HCT116 (cell line): ENCODE measurements at regions not wholly inside any gene's neighbourhood (a gene's known extent, or its start where the extent isn't known, plus 50 kb on each side); places are given as distances from the start of the nearest gene placed in this dataset.

Experiments used
- ATAC-seq: fragments of 200-7000 bp; cut with Tn5 transposase; 2 replicates; pipeline ENCODE4 v1.9.1; 2020; ENCODE audit warnings: mild to moderate bottlenecking, moderate library complexity
- BruUV-seq: library from RNA; stranded (reverse); fragments of 400-500 nt; replicated peaks from 2 replicates; lab custom pipeline; 2021; lab: Mats Ljungman, UMichigan
- CTCF ChIA-PET: fragments of 300-600 bp; sonication (Branson Sonifier 250); formaldehyde crosslinking; loops from one replicate; lab custom pipeline; 2021; ENCODE audit warnings: antibody characterized with exemption; lab: Charles Lee
- POLR2A ChIA-PET: fragments of 300-600, 350-600 bp; sonication (Branson Sonifier 250); formaldehyde crosslinking; loops from one replicate; lab custom pipeline; 2021; ENCODE audit warnings: antibody characterized with exemption; lab: Charles Lee
- RAD21 ChIA-PET, 2 experiments: fragments of 300-600 bp; sonication (Branson Sonifier 250); formaldehyde crosslinking; loops; one replicate each; lab custom pipeline; 2023; ENCODE audit warnings: low total read pairs in 2 of 2; ENCODE audit not compliant: uncharacterized antibody in 2 of 2, unreplicated experiment in 2 of 2, low non-redundant PET in 1 of 2; lab: Charles Lee
- DNase-seq: peaks from one replicate; pipeline ENCODE4 v3.0.0-alpha.2; 2010; ENCODE audit warnings: low read depth, low spot score
- H2AFZ ChIP-seq: fragments of 200-600 bp; shearing (Covaris generic), sonication (generic); 2 replicates; pipeline ENCODE4 v1.6.1; 2017; ENCODE audit warnings: low read depth, mixed run types, mixed read lengths, antibody characterized with exemption, low read length; ENCODE audit not compliant: poor library complexity, severe bottlenecking
- H3K27ac ChIP-seq: 2 replicates; pipeline ENCODE4 v1.5.1; 2012; ENCODE audit warnings: low read depth, low read length
- H3K27me3 ChIP-seq: fragments of 200-600 bp; sonication (generic); 2 replicates; pipeline ENCODE4 v1.6.1; 2016; ENCODE audit warnings: mixed run types, low read length, mixed read lengths; ENCODE audit not compliant: insufficient read depth
- H3K36me3 ChIP-seq, 2 experiments: fragments of 200-500 bp in 1 of 2; fragments of 200-600 bp in 1 of 2; sonication (Bioruptor generic) in 1 of 2; sonication (generic) in 1 of 2; 2 replicates each; pipeline versions ENCODE4 v1.5.1 to v1.6.1; 2014 to 2016; ENCODE audit warnings: low read length in 2 of 2, inconsistent platforms in 1 of 2, mixed read lengths in 1 of 2, mixed run types in 1 of 2; ENCODE audit not compliant: insufficient read depth in 2 of 2, control insufficient read depth in 1 of 2
- H3K4me1 ChIP-seq, 2 experiments: fragments of 200-600 bp in 1 of 2; sonication (generic) in 1 of 2; 2 replicates each; pipeline versions ENCODE4 v1.5.1 to v1.6.1; 2012 to 2017; ENCODE audit warnings: low read length in 2 of 2, inconsistent platforms in 1 of 2, mild to moderate bottlenecking in 1 of 2, mixed read lengths in 1 of 2, mixed run types in 1 of 2, moderate library complexity in 1 of 2; ENCODE audit not compliant: insufficient read depth in 2 of 2, control insufficient read depth in 1 of 2
- H3K4me2 ChIP-seq: fragments of 200-600 bp; sonication (generic); 2 replicates; pipeline ENCODE4 v1.6.1; 2017; ENCODE audit warnings: mixed run types, low read length, mixed read lengths
- H3K4me3 ChIP-seq, 2 experiments: fragments of 200-600 bp in 1 of 2; sonication (generic) in 1 of 2; replicated peaks in 1 of 2; 2 replicates each; pipeline ENCODE4 v1.5.1; 2011 to 2016; ENCODE audit warnings: low read length in 2 of 2, control low read depth in 1 of 2, low read depth in 1 of 2, mild to moderate bottlenecking in 1 of 2, mixed read lengths in 1 of 2, mixed run types in 1 of 2
- H3K79me2 ChIP-seq: fragments of 200-600 bp; sonication (generic); 2 replicates; pipeline ENCODE4 v1.6.1; 2017; ENCODE audit warnings: mild to moderate bottlenecking, mixed run types, low read length, moderate library complexity, mixed read lengths; ENCODE audit not compliant: insufficient read depth
- H3K9ac ChIP-seq: fragments of 200-600 bp; sonication (generic); 2 replicates; pipeline ENCODE4 v1.6.1; 2016; ENCODE audit warnings: low read length, mixed read lengths
- H3K9me2 ChIP-seq: fragments of 200-600 bp; sonication (generic), shearing (Covaris generic); 2 replicates; pipeline ENCODE4 v1.6.1; 2017; ENCODE audit warnings: mixed run types, mild to moderate bottlenecking, moderate library complexity; ENCODE audit not compliant: insufficient read depth
- H3K9me3 ChIP-seq, 2 experiments: fragments of 200-500 bp in 1 of 2; fragments of 200-600 bp in 1 of 2; sonication (Bioruptor generic) in 1 of 2; sonication (generic) in 1 of 2; 2 replicates each; pipeline ENCODE4 v1.6.1; 2014 to 2017; ENCODE audit warnings: low read length in 2 of 2, mixed read lengths in 2 of 2, inconsistent platforms in 1 of 2, low read depth in 1 of 2, mild to moderate bottlenecking in 1 of 2, mixed run types in 1 of 2, moderate library complexity in 1 of 2; ENCODE audit not compliant: control insufficient read depth in 1 of 2, insufficient read depth in 1 of 2
- H4K20me1 ChIP-seq: fragments of 200-600 bp; sonication (generic), shearing (Covaris generic); 2 replicates; pipeline ENCODE4 v1.6.1; 2017; ENCODE audit warnings: mixed run types, mild to moderate bottlenecking, moderate library complexity; ENCODE audit not compliant: insufficient read depth
- CBX3 ChIP-seq: IDR thresholded peaks from 2 replicates; pipeline ENCODE4 v1.6.1; 2012; ENCODE audit warnings: low read depth
- CTCF ChIP-seq, 3 experiments: fragments of 200-600 bp in 1 of 3; sonication (generic) in 1 of 3; IDR thresholded peaks in 2 of 3; conservative IDR thresholded peaks in 1 of 3; 2 replicates each; pipeline ENCODE4 v1.5.1; 2012 to 2017; ENCODE audit warnings: low read depth in 2 of 3, low read length in 2 of 3, antibody characterized with exemption in 1 of 3, borderline replicate concordance in 1 of 3, control low read depth in 1 of 3, mild to moderate bottlenecking in 1 of 3, mixed read lengths in 1 of 3, mixed run types in 1 of 3, moderate library complexity in 1 of 3; ENCODE audit not compliant: insufficient read depth in 1 of 3
- EGR1 ChIP-seq: IDR thresholded peaks from 2 replicates; pipeline ENCODE4 v1.6.1; 2012; ENCODE audit warnings: low read depth
- ELF1 ChIP-seq: IDR thresholded peaks from 2 replicates; pipeline ENCODE4 v1.6.1; 2012; ENCODE audit warnings: low read depth, borderline replicate concordance
- EZH2 ChIP-seq: fragments of 200-600 bp; sonication (generic); IDR thresholded peaks from 2 replicates; pipeline ENCODE4 v1.6.1; 2017; ENCODE audit warnings: antibody characterized with exemption, mixed run types
- EZH2phosphoT487 ChIP-seq: fragments of 200-600 bp; IDR thresholded peaks from 2 replicates; pipeline ENCODE4 v1.6.1; 2018; ENCODE audit warnings: antibody characterized with exemption, borderline replicate concordance
- FOSL1 ChIP-seq: IDR thresholded peaks from 2 replicates; pipeline ENCODE4 v1.6.1; 2012; ENCODE audit warnings: low read depth
- POLR2A ChIP-seq: IDR thresholded peaks from 2 replicates; pipeline ENCODE4 v1.7.0; 2011; ENCODE audit warnings: borderline replicate concordance; ENCODE audit not compliant: insufficient read depth, insufficient read length; ENCODE audit errors: extremely low read depth
- POLR2AphosphoS5 ChIP-seq: IDR thresholded peaks from 2 replicates; pipeline ENCODE4 v1.6.1; 2011; ENCODE audit warnings: mild to moderate bottlenecking, low read depth, low read length, moderate library complexity
- SIN3A ChIP-seq: IDR thresholded peaks from 2 replicates; pipeline ENCODE4 v1.6.1; 2012; ENCODE audit warnings: low read depth
- TCF7L2 ChIP-seq: IDR thresholded peaks from 2 replicates; pipeline ENCODE4 v1.7.0; 2011; ENCODE audit warnings: borderline replicate concordance, inconsistent platforms; ENCODE audit not compliant: insufficient read depth, insufficient read length; ENCODE audit errors: extremely low read depth
- YY1 ChIP-seq: IDR thresholded peaks from 2 replicates; pipeline ENCODE4 v1.6.1; 2011; ENCODE audit warnings: low read length, low read depth, moderate library complexity, mild to moderate bottlenecking; ENCODE audit not compliant: insufficient replicate concordance; ENCODE audit errors: extremely low read depth
- intact Hi-C: fragments of 100-400 bp; cut with micrococcal nuclease; formaldehyde crosslinking; loops from 2 replicates; pipeline ENCODE4 v1.10.0; 2022
- TF ChIP-seq, protein P1 (sequence below): IDR thresholded peaks from 2 replicates; pipeline ENCODE4 v1.6.1; 2012
- TF ChIP-seq, protein P2 (sequence below): IDR thresholded peaks from 2 replicates; pipeline ENCODE4 v1.6.1; 2012; ENCODE audit warnings: low read depth
- TF ChIP-seq, protein P3 (sequence below): IDR thresholded peaks from 2 replicates; pipeline ENCODE4 v1.6.1; 2012
- TF ChIP-seq, protein P4 (sequence below): IDR thresholded peaks from 2 replicates; pipeline ENCODE4 v1.6.1; 2011; ENCODE audit warnings: mild to moderate bottlenecking, low read length, moderate library complexity; ENCODE audit not compliant: insufficient replicate concordance; ENCODE audit errors: extremely low read depth

DNA sequence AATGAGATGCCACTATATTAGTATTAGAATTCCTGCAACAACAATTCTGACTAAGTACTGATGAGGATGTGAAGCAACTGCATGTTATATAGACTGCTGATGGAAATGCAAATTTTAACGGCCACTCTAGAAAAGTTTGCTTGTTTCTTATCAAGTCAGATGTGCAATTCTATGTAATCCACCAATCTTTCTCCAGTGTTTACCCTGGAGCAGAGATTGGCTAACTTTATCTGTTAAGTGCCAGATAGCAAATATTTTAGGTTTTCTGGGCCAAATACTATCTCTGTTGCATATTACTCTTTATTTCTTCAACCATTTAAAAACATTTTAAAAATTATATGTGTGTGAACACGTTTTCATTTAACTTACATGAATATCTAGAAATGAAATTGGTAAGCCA lies 586.9 kb downstream of the FAM181B start:
- TF ChIP-seq CTCF (IDR thresholded peaks at IDR 0.05 in 2 of 3, conservative IDR thresholded peaks at IDR 0.05 in 1 of 3; ENCODE audit: borderline replicate concordance in 1 of 3, insufficient read depth in 1 of 3, low read depth in 2 of 3, low read length in 2 of 3): no peak
- TF ChIP-seq CBX3: no peak
- TF ChIP-seq, protein P1, sequence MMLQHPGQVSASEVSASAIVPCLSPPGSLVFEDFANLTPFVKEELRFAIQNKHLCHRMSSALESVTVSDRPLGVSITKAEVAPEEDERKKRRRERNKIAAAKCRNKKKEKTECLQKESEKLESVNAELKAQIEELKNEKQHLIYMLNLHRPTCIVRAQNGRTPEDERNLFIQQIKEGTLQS: no peak
- no peak for TF ChIP-seq TCF7L2
- TF ChIP-seq, protein P2, sequence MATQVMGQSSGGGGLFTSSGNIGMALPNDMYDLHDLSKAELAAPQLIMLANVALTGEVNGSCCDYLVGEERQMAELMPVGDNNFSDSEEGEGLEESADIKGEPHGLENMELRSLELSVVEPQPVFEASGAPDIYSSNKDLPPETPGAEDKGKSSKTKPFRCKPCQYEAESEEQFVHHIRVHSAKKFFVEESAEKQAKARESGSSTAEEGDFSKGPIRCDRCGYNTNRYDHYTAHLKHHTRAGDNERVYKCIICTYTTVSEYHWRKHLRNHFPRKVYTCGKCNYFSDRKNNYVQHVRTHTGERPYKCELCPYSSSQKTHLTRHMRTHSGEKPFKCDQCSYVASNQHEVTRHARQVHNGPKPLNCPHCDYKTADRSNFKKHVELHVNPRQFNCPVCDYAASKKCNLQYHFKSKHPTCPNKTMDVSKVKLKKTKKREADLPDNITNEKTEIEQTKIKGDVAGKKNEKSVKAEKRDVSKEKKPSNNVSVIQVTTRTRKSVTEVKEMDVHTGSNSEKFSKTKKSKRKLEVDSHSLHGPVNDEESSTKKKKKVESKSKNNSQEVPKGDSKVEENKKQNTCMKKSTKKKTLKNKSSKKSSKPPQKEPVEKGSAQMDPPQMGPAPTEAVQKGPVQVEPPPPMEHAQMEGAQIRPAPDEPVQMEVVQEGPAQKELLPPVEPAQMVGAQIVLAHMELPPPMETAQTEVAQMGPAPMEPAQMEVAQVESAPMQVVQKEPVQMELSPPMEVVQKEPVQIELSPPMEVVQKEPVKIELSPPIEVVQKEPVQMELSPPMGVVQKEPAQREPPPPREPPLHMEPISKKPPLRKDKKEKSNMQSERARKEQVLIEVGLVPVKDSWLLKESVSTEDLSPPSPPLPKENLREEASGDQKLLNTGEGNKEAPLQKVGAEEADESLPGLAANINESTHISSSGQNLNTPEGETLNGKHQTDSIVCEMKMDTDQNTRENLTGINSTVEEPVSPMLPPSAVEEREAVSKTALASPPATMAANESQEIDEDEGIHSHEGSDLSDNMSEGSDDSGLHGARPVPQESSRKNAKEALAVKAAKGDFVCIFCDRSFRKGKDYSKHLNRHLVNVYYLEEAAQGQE: no peak
- TF ChIP-seq EZH2: no peak
- TF ChIP-seq YY1: no peak
- no peak for TF ChIP-seq SIN3A
- TF ChIP-seq EZH2phosphoT487: no peak
- no peak for TF ChIP-seq FOSL1
- TF ChIP-seq, protein P3, sequence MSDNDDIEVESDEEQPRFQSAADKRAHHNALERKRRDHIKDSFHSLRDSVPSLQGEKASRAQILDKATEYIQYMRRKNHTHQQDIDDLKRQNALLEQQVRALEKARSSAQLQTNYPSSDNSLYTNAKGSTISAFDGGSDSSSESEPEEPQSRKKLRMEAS: no peak
- TF ChIP-seq ELF1: no peak
- no peak for TF ChIP-seq EGR1
- no peak for TF ChIP-seq POLR2AphosphoS5
- TF ChIP-seq, protein P4, sequence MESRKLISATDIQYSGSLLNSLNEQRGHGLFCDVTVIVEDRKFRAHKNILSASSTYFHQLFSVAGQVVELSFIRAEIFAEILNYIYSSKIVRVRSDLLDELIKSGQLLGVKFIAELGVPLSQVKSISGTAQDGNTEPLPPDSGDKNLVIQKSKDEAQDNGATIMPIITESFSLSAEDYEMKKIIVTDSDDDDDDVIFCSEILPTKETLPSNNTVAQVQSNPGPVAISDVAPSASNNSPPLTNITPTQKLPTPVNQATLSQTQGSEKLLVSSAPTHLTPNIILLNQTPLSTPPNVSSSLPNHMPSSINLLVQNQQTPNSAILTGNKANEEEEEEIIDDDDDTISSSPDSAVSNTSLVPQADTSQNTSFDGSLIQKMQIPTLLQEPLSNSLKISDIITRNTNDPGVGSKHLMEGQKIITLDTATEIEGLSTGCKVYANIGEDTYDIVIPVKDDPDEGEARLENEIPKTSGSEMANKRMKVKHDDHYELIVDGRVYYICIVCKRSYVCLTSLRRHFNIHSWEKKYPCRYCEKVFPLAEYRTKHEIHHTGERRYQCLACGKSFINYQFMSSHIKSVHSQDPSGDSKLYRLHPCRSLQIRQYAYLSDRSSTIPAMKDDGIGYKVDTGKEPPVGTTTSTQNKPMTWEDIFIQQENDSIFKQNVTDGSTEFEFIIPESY: no peak
- no peak for TF ChIP-seq POLR2A
- TF ChIP-seq, all 23 proteins: peak for 0
- Histone ChIP-seq H3K9ac (no peak overlapping the region), H3K4me2 (no peak overlapping the region), H3K27me3 (no peaks in the 10 kb centered on the region), H3K4me3 (no peak overlapping the region), H4K20me1 (no peaks in the 10 kb centered on the region), H3K36me3 (no peaks in the 10 kb centered on the region), H3K27ac (no peak overlapping the region), H3K9me3 (peaks cover 5 to 7% of the 10 kb centered on the region in 2 experiments), H2AFZ (no peak overlapping the region), H3K9me2 (no peaks in the 10 kb centered on the region), H3K79me2 (no peaks in the 10 kb centered on the region), H3K4me1 (no peaks in the 10 kb centered on the region)
- POLR2A ChIA-PET: no interaction called here
- intact Hi-C loops: no loop called here
- no TSS peak for BruUV-seq
- CTCF ChIA-PET: no interaction called here
- no peak for ATAC-seq
- no peak for DNase-seq
- RAD21 ChIA-PET: no interaction called here
